NCI-H1105 (cell line): ENCODE measurements at regions not wholly inside any gene's neighbourhood (a gene's known extent, or its start where the extent isn't known, plus 50 kb on each side); places are given as distances from the start of the nearest gene placed in this dataset.
"Not testable (repeated sequence)": the region's sequence is repeated elsewhere in the genome, so short reads cannot be mapped to it uniquely, and the experiment has no call there.

Experiments used
- DNase-seq: peaks from one replicate; lab custom pipeline; 2025; lab: John Stamatoyannopoulos, UW

GRCh38 chr2:167843657-167844056 lies 403.7 kb downstream of the STK39 start:
- DNase-seq = no peak

- no peak for DNase-seq
Observed at GRCh38 chr2:167843217-167843616, 404.2 kb downstream of the STK39 start.

GRCh38 chr2:167842047-167842446 lies 405.3 kb downstream of the STK39 start:
- no peak for DNase-seq

GRCh38 chr2:167835290-167835689 lies 412.1 kb downstream of the STK39 start:
- DNase-seq = not testable (repeated sequence)

GRCh38 chr2:167834707-167835106 lies 412.7 kb downstream of the STK39 start:
- no peak for DNase-seq

- no peak for DNase-seq
Observed at GRCh38 chr2:167833294-167833693, 414.1 kb downstream of the STK39 start.

GRCh38 chr2:167832868-167833287 lies 414.5 kb downstream of the STK39 start:
- DNase-seq = no peak

- no peak for DNase-seq
Observed at GRCh38 chr2:167827352-167828097, 419.9 kb downstream of the STK39 start.

GRCh38 chr2:167826906-167827305 lies 420.5 kb downstream of the STK39 start:
- DNase-seq = no peak

- no peak for DNase-seq
Observed at GRCh38 chr2:167825664-167826063, 421.7 kb downstream of the STK39 start.

GRCh38 chr2:167822690-167823465 lies 424.5 kb downstream of the STK39 start:
- DNase-seq = no peak

- no peak for DNase-seq
Observed at GRCh38 chr2:167820488-167820887, 426.9 kb downstream of the STK39 start.

- no peak for DNase-seq
Observed at GRCh38 chr2:167818521-167818920, 428.9 kb downstream of the STK39 start.

- DNase-seq = no peak
Observed at GRCh38 chr2:167817908-167818307, 429.5 kb downstream of the STK39 start.

GRCh38 chr2:167817422-167817821 lies 430.0 kb downstream of the STK39 start:
- no peak for DNase-seq

GRCh38 chr2:167816874-167817290 lies 430.5 kb downstream of the STK39 start:
- DNase-seq = no peak

GRCh38 chr2:167814881-167815718 lies 432.3 kb downstream of the STK39 start:
- DNase-seq = no peak

GRCh38 chr2:167814482-167814880 lies 432.9 kb downstream of the STK39 start:
- not testable (repeated sequence) for DNase-seq

GRCh38 chr2:167809799-167810198 lies 437.6 kb downstream of the STK39 start:
- not testable (repeated sequence) for DNase-seq

- no peak for DNase-seq
Observed at GRCh38 chr2:167803449-167803988, 443.9 kb downstream of the STK39 start.

GRCh38 chr2:167794554-167795255 lies 452.7 kb downstream of the STK39 start:
- no peak for DNase-seq
